GM20000 (cell line): ENCODE measurements at regions not wholly inside any gene's neighbourhood (a gene's known extent, or its start where the extent isn't known, plus 50 kb on each side); places are given as distances from the start of the nearest gene placed in this dataset.

Source experiments
- DNase-seq: peaks from one replicate; pipeline ENCODE4 v3.0.0; 2012; ENCODE audit warnings: low spot score
- CTCF ChIP-seq: IDR thresholded peaks from 2 replicates; pipeline ENCODE4 v1.5.1; 2012; ENCODE audit warnings: mild to moderate bottlenecking, control low read depth; ENCODE audit errors: extremely low read depth, missing control alignments

- no peak for TF ChIP-seq CTCF
Observed at GRCh38 chr1:220956501-220957232, 77.4 kb downstream of the HLX start.

DNA sequence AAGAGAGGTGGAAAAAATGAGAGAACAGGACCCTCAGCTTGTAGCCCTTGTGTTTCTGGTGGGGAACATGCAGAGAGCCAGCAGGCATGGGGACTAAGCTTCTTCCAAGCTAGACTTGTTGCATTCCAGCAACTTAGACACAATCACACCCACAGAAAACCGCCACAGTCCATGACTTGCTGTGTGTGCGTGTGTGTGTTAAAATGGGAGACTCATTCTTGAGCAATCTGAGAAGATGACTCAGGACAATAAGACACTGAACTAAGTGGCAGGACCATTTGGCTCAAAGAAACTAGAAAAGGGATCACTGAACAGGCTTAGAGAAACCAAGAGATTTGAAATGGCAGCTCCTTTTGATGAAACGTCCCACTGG is 78.0 kb downstream of the HLX start:
- no peak for TF ChIP-seq CTCF
- DNase-seq, result no peak

More at GRCh38 chr1:220956501-220957232, 77.4 kb downstream of the HLX start:
- no peak for DNase-seq

DNA sequence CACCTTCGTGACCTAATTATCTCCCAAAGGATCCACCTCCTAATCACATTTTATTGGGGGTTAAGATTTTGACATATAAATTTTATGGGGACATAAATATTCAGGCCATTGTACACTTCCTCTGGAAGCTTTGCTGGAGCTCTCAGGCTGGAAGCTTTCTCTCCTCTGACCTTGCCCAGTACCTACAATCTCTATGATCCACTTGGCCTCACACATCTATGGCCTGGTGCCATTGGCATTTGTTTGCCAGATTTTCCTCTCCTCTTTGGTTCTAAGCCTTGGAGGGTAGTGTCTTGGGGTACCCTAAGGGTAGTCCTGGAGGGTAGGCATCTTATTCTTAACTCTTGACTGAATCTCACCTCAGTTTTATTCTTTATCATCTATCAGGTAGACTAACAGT is 79.0 kb downstream of the HLX start:
- no peak for TF ChIP-seq CTCF
- DNase-seq, result no peak

GRCh38 chr1:220962031-220962751 is 82.9 kb downstream of the HLX start:
- TF ChIP-seq CTCF, result no peak
- no peak for DNase-seq

- TF ChIP-seq CTCF, result no peak
- no peak for DNase-seq
Observed at GRCh38 chr1:220966041-220966440, 86.8 kb downstream of the HLX start.

- TF ChIP-seq CTCF, result no peak
- no peak for DNase-seq
Observed at GRCh38 chr1:220966473-220966872, 87.2 kb downstream of the HLX start.

DNA sequence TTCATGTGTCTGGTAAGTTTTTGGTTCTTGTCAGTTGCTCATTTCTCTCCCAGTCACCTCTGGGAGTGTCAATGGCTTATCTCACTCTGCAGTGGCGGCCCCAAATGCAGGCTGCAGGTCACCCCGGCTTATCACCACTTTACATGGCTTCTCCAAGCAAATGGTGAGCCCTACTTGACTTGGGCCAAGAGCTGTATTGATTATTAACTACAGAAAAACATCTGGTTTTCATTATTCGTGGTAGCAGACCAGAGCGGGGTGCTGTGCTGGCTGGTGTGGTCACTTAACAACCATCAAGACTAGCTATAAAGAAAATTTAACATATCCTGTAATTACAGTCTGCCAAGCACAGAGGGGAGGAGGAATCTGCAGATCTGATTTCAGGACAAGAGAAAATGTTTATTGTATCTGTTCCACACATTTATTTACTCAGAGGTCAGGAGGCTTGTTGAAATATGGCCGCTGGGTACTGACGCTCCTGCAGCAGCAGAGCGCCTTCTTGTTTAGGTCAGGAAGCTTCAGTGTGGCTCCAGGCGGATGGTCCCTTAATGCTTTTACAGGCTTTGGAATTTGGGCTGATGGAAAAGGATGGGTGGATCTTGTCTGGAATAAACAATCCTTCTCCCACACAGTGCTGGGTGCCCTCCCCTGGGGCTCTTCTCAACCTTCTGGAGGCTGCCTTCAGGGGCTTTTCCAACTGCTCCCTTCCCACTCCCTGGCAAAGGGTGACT is 87.8 kb downstream of the HLX start:
- no peak for TF ChIP-seq CTCF
- no peak for DNase-seq
